WI38 (cell line): ENCODE measurements at regions not wholly inside any gene's neighbourhood (a gene's known extent, or its start where the extent isn't known, plus 50 kb on each side); places are given as distances from the start of the nearest gene placed in this dataset.

Experiments used
- H3K4me3 ChIP-seq: 2 replicates; pipeline ENCODE4 v1.5.1; 2011; ENCODE audit warnings: low read depth, mild to moderate bottlenecking, control low read depth, low read length
- TF ChIP-seq, protein P1 (sequence below): IDR thresholded peaks from 2 replicates; pipeline ENCODE4 v1.5.1; 2012; ENCODE audit warnings: low read depth, mild to moderate bottlenecking, control low read depth, low read length

DNA sequence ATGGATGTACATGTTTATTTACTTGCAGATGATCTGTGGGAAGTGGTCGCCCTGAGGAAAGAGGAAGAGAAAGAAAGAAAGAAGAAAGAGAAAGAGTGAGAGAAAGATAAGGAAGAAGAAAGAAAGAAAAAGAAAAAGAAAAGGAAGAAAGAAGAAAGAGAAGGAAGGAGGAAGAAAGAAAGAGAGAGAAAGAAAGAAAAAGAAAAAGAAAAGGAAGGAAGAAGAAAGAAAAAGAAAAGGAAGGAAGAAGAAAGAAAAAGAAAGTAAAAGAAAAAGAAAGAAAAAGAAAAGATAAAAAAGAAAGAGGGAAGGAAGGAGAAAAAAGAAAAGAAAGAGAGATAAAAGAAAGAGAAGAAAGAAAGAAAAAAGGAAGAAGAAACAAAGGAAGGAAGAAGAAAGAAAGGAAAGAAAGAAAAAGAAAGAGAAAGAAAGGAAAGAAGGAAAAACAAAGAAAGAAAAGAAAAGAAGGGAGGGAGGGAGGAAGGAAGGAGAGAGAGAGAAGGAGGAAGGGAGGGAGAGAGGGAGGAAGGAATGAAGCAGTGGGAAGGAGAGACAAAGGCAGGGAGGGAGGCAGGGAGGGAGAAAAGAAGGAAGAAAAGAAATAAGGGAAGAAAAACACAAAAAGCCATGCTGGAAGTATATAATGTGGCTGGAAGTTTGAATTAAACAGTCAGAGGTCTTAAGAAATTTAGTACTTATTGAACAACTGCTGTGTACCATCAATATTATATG is 976.6 kb downstream of the FAM181B start:
- H3K4me3 ChIP-seq: no peak overlapping the region
- TF ChIP-seq, protein P1, sequence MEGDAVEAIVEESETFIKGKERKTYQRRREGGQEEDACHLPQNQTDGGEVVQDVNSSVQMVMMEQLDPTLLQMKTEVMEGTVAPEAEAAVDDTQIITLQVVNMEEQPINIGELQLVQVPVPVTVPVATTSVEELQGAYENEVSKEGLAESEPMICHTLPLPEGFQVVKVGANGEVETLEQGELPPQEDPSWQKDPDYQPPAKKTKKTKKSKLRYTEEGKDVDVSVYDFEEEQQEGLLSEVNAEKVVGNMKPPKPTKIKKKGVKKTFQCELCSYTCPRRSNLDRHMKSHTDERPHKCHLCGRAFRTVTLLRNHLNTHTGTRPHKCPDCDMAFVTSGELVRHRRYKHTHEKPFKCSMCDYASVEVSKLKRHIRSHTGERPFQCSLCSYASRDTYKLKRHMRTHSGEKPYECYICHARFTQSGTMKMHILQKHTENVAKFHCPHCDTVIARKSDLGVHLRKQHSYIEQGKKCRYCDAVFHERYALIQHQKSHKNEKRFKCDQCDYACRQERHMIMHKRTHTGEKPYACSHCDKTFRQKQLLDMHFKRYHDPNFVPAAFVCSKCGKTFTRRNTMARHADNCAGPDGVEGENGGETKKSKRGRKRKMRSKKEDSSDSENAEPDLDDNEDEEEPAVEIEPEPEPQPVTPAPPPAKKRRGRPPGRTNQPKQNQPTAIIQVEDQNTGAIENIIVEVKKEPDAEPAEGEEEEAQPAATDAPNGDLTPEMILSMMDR: no peak

GRCh38 chr11:81749245-81749644 is 984.4 kb downstream of the FAM181B start:
- TF ChIP-seq, protein P1: no peak
- H3K4me3 ChIP-seq: no peak overlapping the region

DNA sequence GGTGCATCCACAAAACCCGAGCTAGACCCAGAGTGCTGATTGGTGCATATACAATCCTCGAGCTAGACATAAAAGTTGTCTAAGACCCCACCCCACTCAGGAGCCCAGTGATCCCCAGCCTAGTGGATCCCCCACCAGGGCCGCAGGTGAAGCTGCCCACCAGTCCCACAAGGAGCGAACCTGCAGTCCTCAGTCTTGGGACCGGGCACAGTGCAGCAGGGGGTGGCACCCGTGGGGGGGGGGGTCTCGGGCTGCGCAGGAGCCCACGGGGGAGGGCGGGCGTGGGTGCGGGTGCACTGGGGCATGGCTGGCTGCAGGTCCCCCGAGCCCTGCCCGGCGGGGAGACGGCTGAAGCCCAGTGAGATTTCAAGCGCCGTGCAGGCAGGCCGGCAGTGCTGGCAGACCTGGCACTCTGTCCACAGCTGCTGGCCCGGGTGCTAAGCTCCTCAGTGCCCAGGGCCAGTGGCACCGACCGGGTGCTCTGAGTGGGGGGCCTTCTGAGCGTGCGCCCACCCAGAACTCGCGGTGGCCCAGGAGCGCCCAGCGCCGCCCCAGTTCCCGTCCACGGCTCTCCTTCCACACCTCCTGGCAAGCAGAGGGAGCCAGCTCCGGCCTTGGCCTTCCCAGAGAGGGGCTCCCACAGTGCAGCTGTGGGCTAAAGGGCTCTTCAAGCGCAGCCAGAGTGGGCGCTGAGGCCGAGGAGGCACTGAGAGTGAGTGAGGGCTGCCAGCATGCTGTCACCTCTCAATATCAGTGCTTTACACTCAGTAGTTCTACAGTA is 989.1 kb downstream of the FAM181B start:
- no peak overlapping the region for H3K4me3 ChIP-seq
- TF ChIP-seq, protein P1: no peak

- TF ChIP-seq, protein P1: no peak
- no peak overlapping the region for H3K4me3 ChIP-seq
These were observed 1008.0 kb downstream of the FAM181B start for GRCh38 chr11:81725701-81726100.

GRCh38 chr11:81717695-81718094 is 1016.0 kb downstream of the FAM181B start:
- TF ChIP-seq, protein P1: no peak

DNA sequence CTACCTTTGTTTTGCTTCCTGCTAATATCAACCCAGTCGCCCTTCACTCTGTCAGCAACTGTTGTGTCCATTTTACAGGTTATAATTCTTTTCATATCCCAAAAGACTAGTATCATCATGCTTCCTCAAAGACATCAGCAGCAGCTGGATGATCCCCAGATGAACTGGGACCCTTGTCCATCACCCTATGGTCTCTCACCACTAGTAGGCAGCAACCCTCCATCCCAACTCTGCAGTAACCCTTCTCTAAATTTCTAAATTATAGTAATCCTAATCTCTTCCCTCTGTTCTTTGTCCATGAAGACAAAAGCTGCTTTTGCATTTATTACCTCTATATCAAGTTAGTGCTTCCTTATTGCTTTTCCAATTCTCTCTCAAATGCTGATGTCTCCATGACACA is 1025.8 kb downstream of the FAM181B start:
- no peak overlapping the region for H3K4me3 ChIP-seq
- TF ChIP-seq, protein P1: no peak

More at GRCh38 chr11:81717695-81718094, 1016.0 kb downstream of the FAM181B start:
- H3K4me3 ChIP-seq: no peak overlapping the region

GRCh38 chr11:81705283-81705682 is 1028.4 kb downstream of the FAM181B start:
- no peak overlapping the region for H3K4me3 ChIP-seq
- TF ChIP-seq, protein P1: no peak
